ENCODE measurements at regions not wholly inside any gene's neighbourhood (a gene's known extent, or its start where the extent isn't known, plus 50 kb on each side); places are given as distances from the start of the nearest gene placed in this dataset.

GRCh38 chr3:25090698-25091453 lies 337.2 kb upstream of the RARB start:
- TF ChIP-seq CTCF (conservative IDR thresholded peaks at IDR 0.05) (no peak), ZFX (IDR thresholded peaks at IDR 0.05) (no peak)

GRCh38 chr3:25091934-25092333 lies 336.1 kb upstream of the RARB start:
- no peak for TF ChIP-seq ZFX (IDR thresholded peaks at IDR 0.05)
- no peak for TF ChIP-seq CTCF (conservative IDR thresholded peaks at IDR 0.05)
- H3K27ac ChIP-seq = no peak overlapping the region

More at GRCh38 chr3:25090698-25091453, 337.2 kb upstream of the RARB start:
- H3K27ac ChIP-seq = no peak overlapping the region

- no peak for TF ChIP-seq CTCF (conservative IDR thresholded peaks at IDR 0.05)
- no peak for TF ChIP-seq ZFX (IDR thresholded peaks at IDR 0.05)
- no peak overlapping the region for H3K27ac ChIP-seq
These were observed 333.0 kb upstream of the RARB start for GRCh38 chr3:25094932-25095685.

GRCh38 chr3:25096536-25096935 lies 331.5 kb upstream of the RARB start:
- TF ChIP-seq CTCF (conservative IDR thresholded peaks at IDR 0.05) (no peak), ZFX (IDR thresholded peaks at IDR 0.05) (no peak)
- H3K27ac ChIP-seq = no peak overlapping the region

GRCh38 chr3:25097023-25097422 lies 331.0 kb upstream of the RARB start:
- H3K27ac ChIP-seq = no peak overlapping the region
- TF ChIP-seq ZFX (IDR thresholded peaks at IDR 0.05) (no peak), CTCF (conservative IDR thresholded peaks at IDR 0.05) (no peak)

GRCh38 chr3:25099666-25100065 lies 328.4 kb upstream of the RARB start:
- TF ChIP-seq CTCF (conservative IDR thresholded peaks at IDR 0.05) (no peak), ZFX (IDR thresholded peaks at IDR 0.05) (no peak)
- no peak overlapping the region for H3K27ac ChIP-seq

- TF ChIP-seq CTCF (conservative IDR thresholded peaks at IDR 0.05) = no peak
- no peak for TF ChIP-seq ZFX (IDR thresholded peaks at IDR 0.05)
- H3K27ac ChIP-seq = no peak overlapping the region
These were observed 324.7 kb upstream of the RARB start for GRCh38 chr3:25103391-25103790.

Data from C4-2B (cell line).